ENCODE measurements at regions not wholly inside any gene's neighbourhood (a gene's known extent, or its start where the extent isn't known, plus 50 kb on each side); places are given as distances from the start of the nearest gene placed in this dataset.

GRCh38 chr4:59644765-59645164 is 1555.4 kb upstream of the ADGRL3 start (continued):
- TF ChIP-seq ZNF574 (CRISPR knock-in tag; IDR thresholded peaks at IDR 0.05), result no peak
- no peak for TF ChIP-seq TCF7 (IDR thresholded peaks at IDR 0.05; ENCODE audit: low read depth)
- TF ChIP-seq SP5 (CRISPR knock-in tag; IDR thresholded peaks at IDR 0.05; ENCODE audit: borderline replicate concordance, low read depth), result no peak
- TF ChIP-seq PBX3 (CRISPR knock-in tag; IDR thresholded peaks at IDR 0.05; ENCODE audit: borderline replicate concordance), result no peak

- no peak overlapping the region for H3K27ac ChIP-seq (ENCODE audit: extremely low read length, insufficient read depth, low read length)
- CTCF ChIA-PET (ENCODE audit: low intra/inter-chr PET ratio, low total read pairs), result no interaction called here
- TF ChIP-seq CREB1 (IDR thresholded peaks at IDR 0.05), result peak; percentile 44
- no peak for TF ChIP-seq CREB1 (CRISPR knock-in tag; IDR thresholded peaks at IDR 0.05)
- peak; percentile 92 for TF ChIP-seq ATF7 (IDR thresholded peaks at IDR 0.05)
- no peak for TF ChIP-seq ATF7 (CRISPR knock-in tag; IDR thresholded peaks at IDR 0.05)
- no peak for TF ChIP-seq ZNF44 (CRISPR knock-in tag; IDR thresholded peaks at IDR 0.05)
- H3K9me3 ChIP-seq (ENCODE audit: low read length), result no peaks in the 10 kb centered on the region
- POLR2A ChIA-PET, result no interaction called here
- WGBS (ENCODE audit: low lambda C conversion rate), result 39% methylated on average over 5 of the region's 5 CpGs
- H3K9ac ChIP-seq (ENCODE audit: insufficient read depth, low read depth, low read length), result no peak overlapping the region
- no peak for ATAC-seq
- H3K4me2 ChIP-seq (ENCODE audit: low read depth, low read length), result no peak overlapping the region
- no peak overlapping the region for H3K4me3 ChIP-seq (replicated peaks in 1 of 3; ENCODE audit: insufficient read depth in 1 of 3, low read depth in 2 of 3, low read length in 3 of 3)
- no peaks in the 10 kb centered on the region for H4K20me1 ChIP-seq (ENCODE audit: insufficient read depth, low read length)
- FAIRE-seq, result no peak
- H3K4me1 ChIP-seq (ENCODE audit: insufficient read depth, low read length), result no peaks in the 10 kb centered on the region
- H3K79me2 ChIP-seq (ENCODE audit: insufficient read depth, low read length), result no peaks in the 10 kb centered on the region
- no peaks in the 10 kb centered on the region for H3K36me3 ChIP-seq (replicated peaks in 1 of 2; ENCODE audit: control insufficient read depth in 1 of 2, insufficient read depth in 2 of 2, low read length in 2 of 2)
- intact Hi-C loops (cut with micrococcal nuclease; ENCODE audit: unreplicated experiment) (no loop called here), in situ Hi-C loops (cut with HindIII; ENCODE audit: extremely low pct_ligation_motif_present, low pct_unique_long_range_greater_than_20kb) (no loop called here)
- H2AFZ ChIP-seq (ENCODE audit: low read length), result no peak overlapping the region
- H3K27me3 ChIP-seq (ENCODE audit: control insufficient read depth in 1 of 2, insufficient read depth in 2 of 2, low read length in 2 of 2), result no peaks in the 10 kb centered on the region
- DNase-seq (ENCODE audit: low spot score), result no peak
- no TSS peak for BruUV-seq (replicated peaks)
These were observed 1554.0 kb upstream of the ADGRL3 start for GRCh38 chr4:59646082-59646481.
